ENCODE measurements at regions not wholly inside any gene's neighbourhood (a gene's known extent, or its start where the extent isn't known, plus 50 kb on each side); places are given as distances from the start of the nearest gene placed in this dataset.

DNA sequence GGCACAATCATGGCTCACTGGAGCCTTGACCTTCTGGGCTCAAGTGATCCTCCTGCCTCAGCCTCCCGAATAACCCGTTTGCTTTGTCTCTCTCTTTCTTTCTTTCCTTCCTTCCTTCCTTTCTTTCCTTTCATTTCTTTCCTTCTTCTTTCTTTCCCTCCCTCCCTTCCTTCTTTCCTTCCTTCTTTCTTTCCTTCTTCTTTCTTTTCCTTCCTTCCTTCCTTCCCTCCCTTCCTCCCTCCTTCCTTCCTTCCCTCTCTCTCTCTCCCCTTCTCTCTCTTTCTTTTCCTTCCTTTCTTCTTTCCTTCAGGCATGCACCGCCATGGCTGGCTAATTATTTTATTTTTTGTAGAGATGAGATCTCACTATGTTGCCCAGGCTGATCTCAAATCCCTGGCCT lies 57.9 kb upstream of the NPTX2 start:
- no peak for TF ChIP-seq CTCF (IDR thresholded peaks at IDR 0.05)
- H3K4me3 ChIP-seq = no peak overlapping the region
- H3K27me3 ChIP-seq = peaks cover 0 to 27% (median 4%) of the 10 kb centered on the region in 7 donors
- ATAC-seq = no peak
- intact Hi-C loops (cut with DNase I) = no loop called here
- H3K27ac ChIP-seq = no peak overlapping the region
- 84 to 94% methylated on average over 3 of the region's 3 CpGs for WGBS, 2 donors
- no peaks in the 10 kb centered on the region for H3K4me1 ChIP-seq
- H3K36me3 ChIP-seq = no peaks in the 10 kb centered on the region
- H3K9me3 ChIP-seq = peaks cover 0 to 8% (median 0%) of the 10 kb centered on the region in 11 donors
- DNase-seq = no peak

GRCh38 chr7:98557538-98558031 lies 59.5 kb upstream of the NPTX2 start:
- no peaks in the 10 kb centered on the region for H3K36me3 ChIP-seq
- H3K9me3 ChIP-seq = peaks cover 0 to 15% (median 0%) of the 10 kb centered on the region in 11 donors
- no peaks in the 10 kb centered on the region for H3K4me1 ChIP-seq
- ATAC-seq (no peak), DNase-seq (no peak)
- H3K27ac ChIP-seq = no peak overlapping the region
- H3K4me3 ChIP-seq = no peak overlapping the region
- peaks cover 0 to 17% (median 0%) of the 10 kb centered on the region in 7 donors for H3K27me3 ChIP-seq
- TF ChIP-seq CTCF (IDR thresholded peaks at IDR 0.05) = no peak
- intact Hi-C loops (cut with DNase I) = no loop called here
- 65 to 67% methylated on average over 11 of the region's 11 CpGs for WGBS, 2 donors

- WGBS, 2 donors = 86 to 87% methylated on average over 12 of the region's 12 CpGs
- no peak overlapping the region for H3K4me3 ChIP-seq
- peaks cover 0 to 5% (median 0%) of the 10 kb centered on the region in 7 donors for H3K27me3 ChIP-seq
- intact Hi-C loops (cut with DNase I) = no loop called here
- no peaks in the 10 kb centered on the region for H3K36me3 ChIP-seq
- no peak overlapping the region for H3K27ac ChIP-seq
- no peak for TF ChIP-seq CTCF (IDR thresholded peaks at IDR 0.05)
- no peaks in the 10 kb centered on the region for H3K4me1 ChIP-seq
- H3K9me3 ChIP-seq = peaks cover 0 to 28% (median 9%) of the 10 kb centered on the region in 11 donors
- DNase-seq (no peak), ATAC-seq (no peak)
Observed at GRCh38 chr7:98556288-98556687, 60.8 kb upstream of the NPTX2 start.

- DNase-seq (no peak), ATAC-seq (no peak)
- Histone ChIP-seq H3K27ac (no peak overlapping the region), H3K27me3 (peaks cover 0 to 4% (median 0%) of the 10 kb centered on the region in 7 donors), H3K9me3 (peaks cover 0 to 30% (median 9%) of the 10 kb centered on the region in 11 donors), H3K36me3 (no peaks in the 10 kb centered on the region), H3K4me1 (no peaks in the 10 kb centered on the region), H3K4me3 (no peak overlapping the region)
- intact Hi-C loops (cut with DNase I) = no loop called here
- no peak for TF ChIP-seq CTCF (IDR thresholded peaks at IDR 0.05)
- 65 to 72% methylated on average over 3 of the region's 3 CpGs for WGBS, 2 donors
Observed at GRCh38 chr7:98555403-98555802, 61.7 kb upstream of the NPTX2 start.
